ENCODE measurements at regions not wholly inside any gene's neighbourhood (a gene's known extent, or its start where the extent isn't known, plus 50 kb on each side); places are given as distances from the start of the nearest gene placed in this dataset.

DNA sequence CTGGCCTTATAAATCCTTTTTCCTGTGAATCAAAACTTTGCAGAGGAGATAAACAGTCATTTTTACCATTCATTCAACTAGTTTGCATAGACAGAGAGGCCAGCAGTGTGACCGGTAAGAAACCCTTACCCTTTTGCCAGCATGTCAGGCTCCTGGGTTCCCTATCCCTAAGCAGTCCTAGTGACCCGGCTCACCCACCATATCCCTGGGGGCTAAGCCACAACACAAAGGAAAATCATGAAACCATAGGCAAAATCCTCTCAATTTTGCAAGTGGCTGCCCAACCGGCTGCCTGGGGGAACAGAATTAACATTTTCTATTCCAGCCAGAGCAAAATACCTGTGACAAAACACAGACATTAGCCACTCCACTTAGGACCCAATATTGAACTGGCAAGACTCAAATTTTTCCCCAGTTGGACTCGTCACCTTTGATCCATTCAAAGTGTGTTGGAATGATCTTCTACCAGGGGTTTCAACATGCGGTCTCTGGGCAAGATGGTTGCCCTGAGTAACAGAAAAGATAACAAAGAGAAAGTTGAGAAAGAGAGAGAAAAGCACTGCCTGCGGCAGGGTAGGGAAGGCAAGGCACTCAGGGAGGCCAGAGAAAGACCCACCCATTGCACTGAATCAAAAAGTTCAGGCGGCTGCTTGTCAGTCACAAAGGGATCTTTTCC, 174.8 kb upstream of the NAMPT start:
- no peak for FAIRE-seq
- no peak for DNase-seq (ENCODE audit: insufficient read length, low spot score)
- TF ChIP-seq, protein P1, sequence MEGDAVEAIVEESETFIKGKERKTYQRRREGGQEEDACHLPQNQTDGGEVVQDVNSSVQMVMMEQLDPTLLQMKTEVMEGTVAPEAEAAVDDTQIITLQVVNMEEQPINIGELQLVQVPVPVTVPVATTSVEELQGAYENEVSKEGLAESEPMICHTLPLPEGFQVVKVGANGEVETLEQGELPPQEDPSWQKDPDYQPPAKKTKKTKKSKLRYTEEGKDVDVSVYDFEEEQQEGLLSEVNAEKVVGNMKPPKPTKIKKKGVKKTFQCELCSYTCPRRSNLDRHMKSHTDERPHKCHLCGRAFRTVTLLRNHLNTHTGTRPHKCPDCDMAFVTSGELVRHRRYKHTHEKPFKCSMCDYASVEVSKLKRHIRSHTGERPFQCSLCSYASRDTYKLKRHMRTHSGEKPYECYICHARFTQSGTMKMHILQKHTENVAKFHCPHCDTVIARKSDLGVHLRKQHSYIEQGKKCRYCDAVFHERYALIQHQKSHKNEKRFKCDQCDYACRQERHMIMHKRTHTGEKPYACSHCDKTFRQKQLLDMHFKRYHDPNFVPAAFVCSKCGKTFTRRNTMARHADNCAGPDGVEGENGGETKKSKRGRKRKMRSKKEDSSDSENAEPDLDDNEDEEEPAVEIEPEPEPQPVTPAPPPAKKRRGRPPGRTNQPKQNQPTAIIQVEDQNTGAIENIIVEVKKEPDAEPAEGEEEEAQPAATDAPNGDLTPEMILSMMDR (IDR thresholded peaks at IDR 0.05; ENCODE audit: insufficient read depth, missing control alignments): no peak

GRCh38 chr7:106457678-106458077, 172.9 kb upstream of the NAMPT start:
- no peak for DNase-seq (ENCODE audit: insufficient read length, low spot score)
- no peak for FAIRE-seq
- TF ChIP-seq, protein P1 (IDR thresholded peaks at IDR 0.05; ENCODE audit: insufficient read depth, missing control alignments): no peak

GRCh38 chr7:106456329-106456728, 171.5 kb upstream of the NAMPT start:
- no peak for FAIRE-seq
- DNase-seq (ENCODE audit: insufficient read length, low spot score): no peak
- TF ChIP-seq, protein P1 (IDR thresholded peaks at IDR 0.05; ENCODE audit: insufficient read depth, missing control alignments): no peak

DNA sequence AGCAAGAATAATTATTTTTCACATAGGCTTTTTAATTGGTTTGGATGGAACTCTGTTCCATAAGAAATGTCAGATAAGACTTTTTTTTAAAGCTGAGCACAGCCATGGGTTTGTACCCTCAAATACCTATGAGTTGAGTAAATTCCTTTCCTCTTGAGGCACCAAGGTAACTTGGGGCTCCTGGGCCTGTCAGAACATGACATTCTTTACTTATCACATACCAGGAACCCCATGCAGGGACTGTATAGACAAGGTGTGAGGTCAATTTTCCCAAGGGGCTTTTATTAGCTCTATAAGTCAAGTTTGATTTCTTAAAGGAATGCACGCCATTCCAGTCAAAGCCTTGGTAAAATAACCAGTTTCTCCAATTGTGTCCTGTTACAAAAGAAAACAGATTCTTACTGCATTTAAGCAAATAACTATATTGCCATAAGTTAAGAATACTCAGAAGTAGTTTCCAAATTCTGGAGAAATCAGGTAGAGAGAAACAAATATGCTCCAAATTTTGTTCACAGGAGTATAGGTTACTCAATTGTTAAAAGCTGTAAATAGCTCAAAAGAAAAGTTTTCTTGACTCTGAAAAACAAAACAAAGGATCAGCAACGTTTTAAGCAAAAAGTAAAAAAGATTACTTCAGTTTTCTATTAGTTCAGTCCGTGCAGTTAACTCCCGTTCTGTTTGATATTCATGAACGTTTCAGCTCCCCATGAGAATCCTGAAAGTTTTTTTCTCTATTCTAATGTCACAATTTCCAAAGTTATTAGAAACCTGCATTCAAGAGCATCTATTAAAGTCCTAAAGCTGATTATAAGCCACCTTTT, 167.5 kb upstream of the NAMPT start:
- DNase-seq (ENCODE audit: insufficient read length, low spot score): no peak
- FAIRE-seq: no peak
- TF ChIP-seq, protein P1 (IDR thresholded peaks at IDR 0.05; ENCODE audit: insufficient read depth, missing control alignments): no peak

GRCh38 chr7:106451171-106451570, 166.4 kb upstream of the NAMPT start:
- TF ChIP-seq, protein P1 (IDR thresholded peaks at IDR 0.05; ENCODE audit: insufficient read depth, missing control alignments): no peak
- FAIRE-seq (no peak), DNase-seq (ENCODE audit: insufficient read length, low spot score) (no peak)

DNA sequence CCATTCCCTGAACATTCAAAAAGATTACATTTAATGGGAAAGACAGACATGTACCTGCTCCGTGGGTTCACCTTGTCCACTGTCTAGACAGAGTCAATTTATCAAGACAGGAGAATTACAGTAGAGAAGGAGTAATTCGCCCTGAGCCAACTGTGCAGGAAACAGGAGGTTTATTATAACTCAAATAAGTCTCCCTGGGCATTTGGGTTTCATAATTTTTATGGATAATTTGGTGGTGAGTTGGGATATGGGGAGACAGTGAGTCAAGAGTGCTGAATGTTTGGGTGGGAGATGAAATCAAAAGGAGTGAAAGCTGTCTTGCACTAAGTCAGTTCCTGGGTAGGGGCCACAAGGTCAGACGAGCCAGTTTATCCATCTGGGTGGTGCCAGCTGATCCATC, 165.9 kb upstream of the NAMPT start:
- no peak for DNase-seq (ENCODE audit: insufficient read length, low spot score)
- TF ChIP-seq, protein P1 (IDR thresholded peaks at IDR 0.05; ENCODE audit: insufficient read depth, missing control alignments): no peak
- no peak for FAIRE-seq
